Activated CD4-positive, alpha-beta T cell treated with anti-CD3 and anti-CD28 coated beads, Interleukin-2, amount 50 U/mL, for 4 hours (primary cell): ENCODE measurements at regions not wholly inside any gene's neighbourhood (a gene's known extent, or its start where the extent isn't known, plus 50 kb on each side); places are given as distances from the start of the nearest gene placed in this dataset.
"Not testable (repeated sequence)": the region's sequence is repeated elsewhere in the genome, so short reads cannot be mapped to it uniquely, and the experiment has no call there.

ENCODE experiments used
- DNase-seq, 2 experiments: peaks; one replicate each; pipeline ENCODE4 v3.0.0-alpha.2; 2020

- no peak for DNase-seq
Measured at GRCh38 chr9:29456940-29457339, 1883.7 kb upstream of the C9orf72 start.

- no peak for DNase-seq
Measured at GRCh38 chr9:29475471-29475870, 1902.2 kb upstream of the C9orf72 start.

GRCh38 chr9:29511680-29512079, 1938.4 kb upstream of the C9orf72 start:
- no peak for DNase-seq

- no peak for DNase-seq
Measured at GRCh38 chr9:29514336-29514735, 1941.1 kb upstream of the C9orf72 start.

- no peak for DNase-seq
Measured at GRCh38 chr9:29514862-29515261, 1941.6 kb upstream of the C9orf72 start.

GRCh38 chr9:29548436-29548835, 1975.2 kb upstream of the C9orf72 start:
- DNase-seq = no peak

- DNase-seq = no peak
Measured at GRCh38 chr9:29555502-29555901, 1982.2 kb upstream of the C9orf72 start.

- DNase-seq = no peak
Measured at GRCh38 chr9:29556317-29556716, 1983.0 kb upstream of the C9orf72 start.

GRCh38 chr9:29556746-29557145, 1983.5 kb upstream of the C9orf72 start:
- no peak for DNase-seq

GRCh38 chr9:29564564-29564963, 1991.3 kb upstream of the C9orf72 start:
- no peak for DNase-seq

GRCh38 chr9:29575219-29575618, 2001.9 kb upstream of the C9orf72 start:
- DNase-seq = no peak

GRCh38 chr9:29588361-29588760, 2015.1 kb upstream of the C9orf72 start:
- DNase-seq = no peak

GRCh38 chr9:29609282-29609681, 2036.0 kb upstream of the C9orf72 start:
- no peak for DNase-seq

- no peak for DNase-seq
Measured at GRCh38 chr9:29613773-29614172, 2040.5 kb upstream of the C9orf72 start.

- DNase-seq = no peak
Measured at GRCh38 chr9:29616844-29617243, 2043.6 kb upstream of the C9orf72 start.

- DNase-seq = no peak
Measured at GRCh38 chr9:29625292-29625731, 2052.0 kb upstream of the C9orf72 start.

GRCh38 chr9:29625931-29626330, 2052.7 kb upstream of the C9orf72 start:
- DNase-seq = no peak

- DNase-seq = not testable (repeated sequence)
Measured at GRCh38 chr9:29628856-29629255, 2055.6 kb upstream of the C9orf72 start.

GRCh38 chr9:29637471-29638237, 2064.4 kb upstream of the C9orf72 start:
- no peak for DNase-seq

- no peak for DNase-seq
Measured at GRCh38 chr9:29640507-29640906, 2067.2 kb upstream of the C9orf72 start.

- DNase-seq = no peak
Measured at GRCh38 chr9:29644514-29644913, 2071.2 kb upstream of the C9orf72 start.

- no peak for DNase-seq
Measured at GRCh38 chr9:29647451-29647850, 2074.2 kb upstream of the C9orf72 start.

- DNase-seq = no peak
Measured at GRCh38 chr9:29648132-29648531, 2074.9 kb upstream of the C9orf72 start.

GRCh38 chr9:29648601-29649000, 2075.3 kb upstream of the C9orf72 start:
- DNase-seq = no peak
